SU-DHL-6 (cell line): ENCODE measurements at regions not wholly inside any gene's neighbourhood (a gene's known extent, or its start where the extent isn't known, plus 50 kb on each side); places are given as distances from the start of the nearest gene placed in this dataset.

ENCODE experiments used
- EZH2phosphoT487 ChIP-seq: fragments of 200-600 bp; sonication (generic), shearing (Covaris generic); conservative IDR thresholded peaks from 2 replicates; pipeline ENCODE4 v1.6.1; 2018; ENCODE audit warnings: mild to moderate bottlenecking, antibody characterized with exemption, low read length, moderate library complexity, mixed read lengths
- TF ChIP-seq, protein P1 (sequence below): fragments of 200-600 bp; sonication (generic); IDR thresholded peaks from one replicate; pipeline ENCODE4 v1.5.1; 2017; ENCODE audit warnings: antibody characterized with exemption, mild to moderate bottlenecking, low read length, moderate library complexity; ENCODE audit not compliant: insufficient read depth, poor library complexity, severe bottlenecking

GRCh38 chr10:123326674-123327073 is 172.5 kb downstream of the BUB3 start:
- TF ChIP-seq, protein P1, sequence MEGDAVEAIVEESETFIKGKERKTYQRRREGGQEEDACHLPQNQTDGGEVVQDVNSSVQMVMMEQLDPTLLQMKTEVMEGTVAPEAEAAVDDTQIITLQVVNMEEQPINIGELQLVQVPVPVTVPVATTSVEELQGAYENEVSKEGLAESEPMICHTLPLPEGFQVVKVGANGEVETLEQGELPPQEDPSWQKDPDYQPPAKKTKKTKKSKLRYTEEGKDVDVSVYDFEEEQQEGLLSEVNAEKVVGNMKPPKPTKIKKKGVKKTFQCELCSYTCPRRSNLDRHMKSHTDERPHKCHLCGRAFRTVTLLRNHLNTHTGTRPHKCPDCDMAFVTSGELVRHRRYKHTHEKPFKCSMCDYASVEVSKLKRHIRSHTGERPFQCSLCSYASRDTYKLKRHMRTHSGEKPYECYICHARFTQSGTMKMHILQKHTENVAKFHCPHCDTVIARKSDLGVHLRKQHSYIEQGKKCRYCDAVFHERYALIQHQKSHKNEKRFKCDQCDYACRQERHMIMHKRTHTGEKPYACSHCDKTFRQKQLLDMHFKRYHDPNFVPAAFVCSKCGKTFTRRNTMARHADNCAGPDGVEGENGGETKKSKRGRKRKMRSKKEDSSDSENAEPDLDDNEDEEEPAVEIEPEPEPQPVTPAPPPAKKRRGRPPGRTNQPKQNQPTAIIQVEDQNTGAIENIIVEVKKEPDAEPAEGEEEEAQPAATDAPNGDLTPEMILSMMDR = no peak
- TF ChIP-seq EZH2phosphoT487 = no peak
